Calu3 (cell line): ENCODE measurements at regions not wholly inside any gene's neighbourhood (a gene's known extent, or its start where the extent isn't known, plus 50 kb on each side); places are given as distances from the start of the nearest gene placed in this dataset.

Source experiments
- BruUV-seq: library from RNA; stranded (reverse); fragments of 400-500 nt; replicated peaks from 2 replicates; lab custom pipeline; 2021; lab: Mats Ljungman, UMichigan
- CTCF ChIA-PET: fragments of 300-600 bp; sonication (Branson Sonifier 250); formaldehyde crosslinking; loops from one replicate; lab custom pipeline; 2022; ENCODE audit warnings: antibody characterized with exemption; lab: Charles Lee
- DNase-seq: peaks from one replicate; pipeline ENCODE4 v3.0.0; 2022
- H3K27ac Mint-ChIP-seq: one replicate; pipeline ENCODE4 v1.8.0; 2022; ENCODE audit warnings: mixed read lengths; ENCODE audit not compliant: unreplicated experiment
- H3K27me3 Mint-ChIP-seq: one replicate; pipeline ENCODE4 v1.8.0; 2022; ENCODE audit warnings: mixed read lengths; ENCODE audit not compliant: unreplicated experiment
- H3K36me3 Mint-ChIP-seq: one replicate; pipeline ENCODE4 v1.8.0; 2022; ENCODE audit warnings: mild to moderate bottlenecking, moderate library complexity, mixed read lengths; ENCODE audit not compliant: insufficient read depth, unreplicated experiment
- H3K4me1 Mint-ChIP-seq: one replicate; pipeline ENCODE4 v1.8.0; 2022; ENCODE audit warnings: mild to moderate bottlenecking, low read depth, mixed read lengths; ENCODE audit not compliant: unreplicated experiment
- H3K4me3 Mint-ChIP-seq: one replicate; pipeline ENCODE4 v1.8.0; 2022; ENCODE audit warnings: mild to moderate bottlenecking, low read depth, moderate library complexity, mixed read lengths; ENCODE audit not compliant: unreplicated experiment
- H3K9me3 Mint-ChIP-seq: one replicate; pipeline ENCODE4 v1.8.0; 2022; ENCODE audit warnings: low read depth, mixed read lengths; ENCODE audit not compliant: unreplicated experiment
- CTCF ChIP-seq: fragments of 200-600 bp; IDR thresholded peaks from one replicate; pipeline ENCODE4 v1.8.0; 2022; ENCODE audit warnings: antibody characterized with exemption; ENCODE audit not compliant: unreplicated experiment
- intact Hi-C: fragments of 100-400 bp; cut with micrococcal nuclease; formaldehyde crosslinking; loops from one replicate; pipeline ENCODE4 v1.10.0; 2022; ENCODE audit not compliant: unreplicated experiment

- no peaks in the 10 kb centered on the region for H3K36me3 Mint-ChIP-seq
- TF ChIP-seq CTCF: no peak
- CTCF ChIA-PET: no interaction called here
- H3K9me3 Mint-ChIP-seq: peaks cover 2% of the 10 kb centered on the region
- BruUV-seq: no TSS peak
- no peak overlapping the region for H3K4me3 Mint-ChIP-seq
- H3K27me3 Mint-ChIP-seq: no peaks in the 10 kb centered on the region
- no peak for DNase-seq
- no peak overlapping the region for H3K27ac Mint-ChIP-seq
- H3K4me1 Mint-ChIP-seq: no peaks in the 10 kb centered on the region
- intact Hi-C loops: no loop called here
These were observed 87.7 kb upstream of the COCH start for GRCh38 chr14:30786701-30787100.

GRCh38 chr14:30790827-30791226 lies 83.5 kb upstream of the COCH start:
- Mint-ChIP-seq H3K36me3 (no peaks in the 10 kb centered on the region), H3K9me3 (peaks cover 5% of the 10 kb centered on the region), H3K4me1 (no peaks in the 10 kb centered on the region), H3K27me3 (peaks cover 7% of the 10 kb centered on the region), H3K4me3 (no peak overlapping the region), H3K27ac (no peak overlapping the region)
- CTCF ChIA-PET: no interaction called here
- intact Hi-C loops: no loop called here
- DNase-seq: no peak
- no TSS peak for BruUV-seq
- no peak for TF ChIP-seq CTCF

GRCh38 chr14:30791522-30792351 lies 82.6 kb upstream of the COCH start:
- Mint-ChIP-seq H3K27me3 (peaks cover 16% of the 10 kb centered on the region), H3K4me3 (no peak overlapping the region), H3K9me3 (peaks cover 3% of the 10 kb centered on the region), H3K4me1 (no peaks in the 10 kb centered on the region), H3K27ac (no peak overlapping the region), H3K36me3 (no peaks in the 10 kb centered on the region)
- no peak for DNase-seq
- TF ChIP-seq CTCF: no peak
- intact Hi-C loops: no loop called here
- CTCF ChIA-PET: interaction anchor here (0.7 kb wide), 1 partner anchor 13 kb away, joined by 5 read pairs; no protein-coding TSS in a partner anchor
- BruUV-seq: no TSS peak

- CTCF ChIA-PET: no interaction called here
- intact Hi-C loops: no loop called here
- TF ChIP-seq CTCF: no peak
- no peak overlapping the region for H3K4me3 Mint-ChIP-seq
- no peak overlapping the region for H3K27ac Mint-ChIP-seq
- H3K36me3 Mint-ChIP-seq: no peaks in the 10 kb centered on the region
- no peak for DNase-seq
- H3K9me3 Mint-ChIP-seq: peaks cover 3% of the 10 kb centered on the region
- H3K4me1 Mint-ChIP-seq: no peaks in the 10 kb centered on the region
- no TSS peak for BruUV-seq
- H3K27me3 Mint-ChIP-seq: peaks cover 43% of the 10 kb centered on the region
These were observed 77.7 kb upstream of the COCH start for GRCh38 chr14:30796707-30797106.
